ENCODE measurements at regions not wholly inside any gene's neighbourhood (a gene's known extent, or its start where the extent isn't known, plus 50 kb on each side); places are given as distances from the start of the nearest gene placed in this dataset.

DNA sequence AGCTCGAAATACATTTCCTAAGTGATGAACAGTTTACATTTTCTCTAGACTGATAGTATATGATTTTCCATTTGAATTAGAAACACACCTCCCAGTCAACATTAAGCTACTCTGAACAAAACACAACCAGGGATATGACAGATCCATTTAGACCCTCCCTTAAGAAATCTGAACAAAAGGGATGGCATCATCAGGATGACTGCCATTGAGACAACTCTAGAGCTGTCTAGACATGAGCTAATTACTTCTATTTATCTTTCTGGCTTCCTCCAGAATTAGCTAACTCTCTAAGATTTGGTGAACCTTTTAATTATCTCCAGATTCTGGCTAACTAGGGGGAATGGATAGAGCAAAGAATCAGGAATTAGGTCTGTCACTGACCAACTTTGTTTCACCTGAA is 92.9 kb upstream of the IGF1 start:
- ChIA-PET CTCF (no interaction called here), POLR2A (no interaction called here)
- intact Hi-C loops (cut with micrococcal nuclease; ENCODE audit: unreplicated experiment) = no loop called here
- H3K27me3 ChIP-seq (ENCODE audit: control insufficient read depth, insufficient read depth, low read length) = no peaks in the 10 kb centered on the region
- H3K4me1 ChIP-seq (ENCODE audit: control insufficient read depth, insufficient read depth, low read length) = no peaks in the 10 kb centered on the region
- H3K9me3 ChIP-seq (ENCODE audit: control insufficient read depth, insufficient read depth, low read depth, low read length) = no peaks in the 10 kb centered on the region
- no peaks in the 10 kb centered on the region for H3K36me3 ChIP-seq (ENCODE audit: control insufficient read depth, insufficient read depth, low read length)
- H3K27ac ChIP-seq (ENCODE audit: low read length) = no peak overlapping the region
- TF ChIP-seq, protein P1, sequence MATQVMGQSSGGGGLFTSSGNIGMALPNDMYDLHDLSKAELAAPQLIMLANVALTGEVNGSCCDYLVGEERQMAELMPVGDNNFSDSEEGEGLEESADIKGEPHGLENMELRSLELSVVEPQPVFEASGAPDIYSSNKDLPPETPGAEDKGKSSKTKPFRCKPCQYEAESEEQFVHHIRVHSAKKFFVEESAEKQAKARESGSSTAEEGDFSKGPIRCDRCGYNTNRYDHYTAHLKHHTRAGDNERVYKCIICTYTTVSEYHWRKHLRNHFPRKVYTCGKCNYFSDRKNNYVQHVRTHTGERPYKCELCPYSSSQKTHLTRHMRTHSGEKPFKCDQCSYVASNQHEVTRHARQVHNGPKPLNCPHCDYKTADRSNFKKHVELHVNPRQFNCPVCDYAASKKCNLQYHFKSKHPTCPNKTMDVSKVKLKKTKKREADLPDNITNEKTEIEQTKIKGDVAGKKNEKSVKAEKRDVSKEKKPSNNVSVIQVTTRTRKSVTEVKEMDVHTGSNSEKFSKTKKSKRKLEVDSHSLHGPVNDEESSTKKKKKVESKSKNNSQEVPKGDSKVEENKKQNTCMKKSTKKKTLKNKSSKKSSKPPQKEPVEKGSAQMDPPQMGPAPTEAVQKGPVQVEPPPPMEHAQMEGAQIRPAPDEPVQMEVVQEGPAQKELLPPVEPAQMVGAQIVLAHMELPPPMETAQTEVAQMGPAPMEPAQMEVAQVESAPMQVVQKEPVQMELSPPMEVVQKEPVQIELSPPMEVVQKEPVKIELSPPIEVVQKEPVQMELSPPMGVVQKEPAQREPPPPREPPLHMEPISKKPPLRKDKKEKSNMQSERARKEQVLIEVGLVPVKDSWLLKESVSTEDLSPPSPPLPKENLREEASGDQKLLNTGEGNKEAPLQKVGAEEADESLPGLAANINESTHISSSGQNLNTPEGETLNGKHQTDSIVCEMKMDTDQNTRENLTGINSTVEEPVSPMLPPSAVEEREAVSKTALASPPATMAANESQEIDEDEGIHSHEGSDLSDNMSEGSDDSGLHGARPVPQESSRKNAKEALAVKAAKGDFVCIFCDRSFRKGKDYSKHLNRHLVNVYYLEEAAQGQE (IDR thresholded peaks at IDR 0.05; ENCODE audit: insufficient read depth in 1 of 2, low read depth in 2 of 2, low read length in 1 of 2) = no peak
- TF ChIP-seq SIN3A (IDR thresholded peaks at IDR 0.05; ENCODE audit: borderline replicate concordance, insufficient read depth, low read depth, low read length) (no peak), POLR2AphosphoS5 (IDR thresholded peaks at IDR 0.05; ENCODE audit: low read depth, low read length) (no peak), TCF7L2 (IDR thresholded peaks at IDR 0.05; ENCODE audit: low read depth, low read length) (no peak)
- TF ChIP-seq, protein P2, sequence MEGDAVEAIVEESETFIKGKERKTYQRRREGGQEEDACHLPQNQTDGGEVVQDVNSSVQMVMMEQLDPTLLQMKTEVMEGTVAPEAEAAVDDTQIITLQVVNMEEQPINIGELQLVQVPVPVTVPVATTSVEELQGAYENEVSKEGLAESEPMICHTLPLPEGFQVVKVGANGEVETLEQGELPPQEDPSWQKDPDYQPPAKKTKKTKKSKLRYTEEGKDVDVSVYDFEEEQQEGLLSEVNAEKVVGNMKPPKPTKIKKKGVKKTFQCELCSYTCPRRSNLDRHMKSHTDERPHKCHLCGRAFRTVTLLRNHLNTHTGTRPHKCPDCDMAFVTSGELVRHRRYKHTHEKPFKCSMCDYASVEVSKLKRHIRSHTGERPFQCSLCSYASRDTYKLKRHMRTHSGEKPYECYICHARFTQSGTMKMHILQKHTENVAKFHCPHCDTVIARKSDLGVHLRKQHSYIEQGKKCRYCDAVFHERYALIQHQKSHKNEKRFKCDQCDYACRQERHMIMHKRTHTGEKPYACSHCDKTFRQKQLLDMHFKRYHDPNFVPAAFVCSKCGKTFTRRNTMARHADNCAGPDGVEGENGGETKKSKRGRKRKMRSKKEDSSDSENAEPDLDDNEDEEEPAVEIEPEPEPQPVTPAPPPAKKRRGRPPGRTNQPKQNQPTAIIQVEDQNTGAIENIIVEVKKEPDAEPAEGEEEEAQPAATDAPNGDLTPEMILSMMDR (IDR thresholded peaks at IDR 0.05) = no peak
- H3K4me3 ChIP-seq (ENCODE audit: low read depth in 2 of 2, low read length in 2 of 2) = no peak overlapping the region
- ATAC-seq (no peak), DNase-seq (ENCODE audit: low read depth, low spot score) (no peak)
- BruUV-seq (replicated peaks) = no TSS peak
- in situ Hi-C loops (cut with HindIII; ENCODE audit: low pct_unique_long_range_greater_than_20kb, low sequenced_read_pairs) = no loop called here

DNA sequence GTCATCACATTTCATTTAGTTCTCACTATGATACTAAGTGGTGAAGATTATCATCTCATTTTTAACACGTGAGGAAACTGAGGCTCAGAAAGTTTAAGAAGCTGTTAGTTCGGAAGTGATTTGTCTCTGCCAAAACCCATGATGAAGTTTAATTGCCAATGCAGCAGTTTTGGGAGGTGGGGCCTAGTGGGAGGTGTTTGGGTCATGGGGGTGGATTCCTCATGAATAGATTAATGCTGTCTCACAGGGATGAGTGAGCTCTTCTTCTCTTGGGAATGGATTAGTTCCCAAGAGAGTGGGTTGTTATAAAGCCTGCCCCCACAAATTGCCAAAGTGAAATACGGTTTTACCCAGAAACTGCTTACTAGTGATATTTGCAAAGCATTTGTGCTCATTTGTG is 91.5 kb upstream of the IGF1 start:
- no peak overlapping the region for H3K4me3 ChIP-seq (ENCODE audit: low read depth in 2 of 2, low read length in 2 of 2)
- in situ Hi-C loops (cut with HindIII; ENCODE audit: low pct_unique_long_range_greater_than_20kb, low sequenced_read_pairs) (no loop called here), intact Hi-C loops (cut with micrococcal nuclease; ENCODE audit: unreplicated experiment) (no loop called here)
- no peak overlapping the region for H3K27ac ChIP-seq (ENCODE audit: low read length)
- BruUV-seq (replicated peaks) = no TSS peak
- H3K9me3 ChIP-seq (ENCODE audit: control insufficient read depth, insufficient read depth, low read depth, low read length) = no peaks in the 10 kb centered on the region
- no peaks in the 10 kb centered on the region for H3K4me1 ChIP-seq (ENCODE audit: control insufficient read depth, insufficient read depth, low read length)
- DNase-seq (ENCODE audit: low read depth, low spot score) = no peak
- ChIA-PET POLR2A (no interaction called here), CTCF (no interaction called here)
- no peak for ATAC-seq
- no peaks in the 10 kb centered on the region for H3K27me3 ChIP-seq (ENCODE audit: control insufficient read depth, insufficient read depth, low read length)
- TF ChIP-seq POLR2AphosphoS5 (IDR thresholded peaks at IDR 0.05; ENCODE audit: low read depth, low read length) (no peak), TCF7L2 (IDR thresholded peaks at IDR 0.05; ENCODE audit: low read depth, low read length) (no peak), SIN3A (IDR thresholded peaks at IDR 0.05; ENCODE audit: borderline replicate concordance, insufficient read depth, low read depth, low read length) (no peak)
- TF ChIP-seq, protein P2 (IDR thresholded peaks at IDR 0.05) = no peak
- TF ChIP-seq, protein P1 (IDR thresholded peaks at IDR 0.05; ENCODE audit: insufficient read depth in 1 of 2, low read depth in 2 of 2, low read length in 1 of 2) = no peak
- H3K36me3 ChIP-seq (ENCODE audit: control insufficient read depth, insufficient read depth, low read length) = no peaks in the 10 kb centered on the region
